HepG2 (cell line): ENCODE measurements at regions not wholly inside any gene's neighbourhood (a gene's known extent, or its start where the extent isn't known, plus 50 kb on each side); places are given as distances from the start of the nearest gene placed in this dataset.

ENCODE experiments used
- ATAC-seq: fragments of 200-7000 bp; cut with Tn5 transposase; 3 replicates; pipeline ENCODE4 v1.9.1; 2020; ENCODE audit warnings: mild to moderate bottlenecking, moderate library complexity
- BruUV-seq: library from RNA; stranded (reverse); fragments of 400-500 nt; replicated peaks from 2 replicates; lab custom pipeline; 2021; lab: Mats Ljungman, UMichigan
- CTCF ChIA-PET: fragments of 300-600 bp; formaldehyde crosslinking; extraction: SDS; loops from one replicate; lab custom pipeline; 2021; ENCODE audit warnings: low total read pairs, inconsistent platforms, low intra/inter-chr PET ratio; lab: Yijun Ruan, JAX
- POLR2A ChIA-PET: fragments of 350-600 bp; sonication (Branson Sonifier 250); formaldehyde crosslinking; loops from one replicate; lab custom pipeline; 2020; ENCODE audit warnings: antibody characterized with exemption, inconsistent platforms; lab: Yijun Ruan, JAX
- DNase-seq: peaks from one replicate; pipeline ENCODE4 v3.0.0-alpha.2; 2015; ENCODE audit warnings: low spot score
- FAIRE-seq: peaks from 3 replicates; lab custom pipeline; 2011; peaks lifted over from hg19 to GRCh38; lab: Jason Lieb, UNC
- H2AFZ ChIP-seq: one replicate; pipeline ENCODE4 v1.6.1; 2011; ENCODE audit warnings: low read length, inconsistent platforms
- H3K27ac ChIP-seq: fragments of 300-600 bp; 3 replicates; pipeline ENCODE4 v1.8.0; 2011; ENCODE audit warnings: mixed run types, mild to moderate bottlenecking, mixed read lengths, low read length, inconsistent platforms; ENCODE audit not compliant: insufficient read depth; ENCODE audit errors: extremely low read length
- H3K27me3 ChIP-seq, 2 experiments: fragments of 200-600 bp in 1 of 2; 2 replicates in 1 of 2; 3 replicates in 1 of 2; pipeline versions ENCODE4 v1.6.0 to v1.8.0; 2011; ENCODE audit warnings: low read length in 2 of 2, mild to moderate bottlenecking in 2 of 2, moderate library complexity in 2 of 2, inconsistent platforms in 1 of 2; ENCODE audit not compliant: insufficient read depth in 2 of 2, control insufficient read depth in 1 of 2
- H3K36me3 ChIP-seq, 2 experiments: fragments of 200-600 bp in 1 of 2; replicated peaks in 1 of 2; 2 replicates in 1 of 2; 3 replicates in 1 of 2; pipeline versions ENCODE4 v1.5.1 to v1.8.0; 2011; ENCODE audit warnings: low read length in 2 of 2, inconsistent platforms in 1 of 2; ENCODE audit not compliant: insufficient read depth in 2 of 2, control insufficient read depth in 1 of 2
- H3K4me1 ChIP-seq: 2 replicates; pipeline ENCODE4 v1.5.1; 2012; ENCODE audit warnings: low read length, inconsistent platforms; ENCODE audit not compliant: insufficient read depth
- H3K4me2 ChIP-seq: 2 replicates; pipeline ENCODE4 v1.6.0; 2011; ENCODE audit warnings: low read depth, low read length, inconsistent platforms
- H3K4me3 ChIP-seq, 3 experiments: fragments of 200-600 bp in 1 of 3; sonication (generic), shearing (Covaris generic) in 1 of 3; replicated peaks in 1 of 3; 2 replicates each; pipeline ENCODE4 v1.5.1; 2011 to 2016; ENCODE audit warnings: low read length in 3 of 3, inconsistent platforms in 2 of 3, low read depth in 2 of 3, mild to moderate bottlenecking in 2 of 3, control low read depth in 1 of 3, mixed read lengths in 1 of 3; ENCODE audit not compliant: insufficient read depth in 1 of 3
- H3K79me2 ChIP-seq: one replicate; pipeline ENCODE4 v1.6.1; 2011; ENCODE audit warnings: low read length, inconsistent platforms; ENCODE audit not compliant: insufficient read depth
- H3K9ac ChIP-seq: 2 replicates; pipeline ENCODE4 v1.6.0; 2011; ENCODE audit warnings: mild to moderate bottlenecking, low read depth, low read length, inconsistent platforms; ENCODE audit not compliant: insufficient read depth
- H3K9me3 ChIP-seq: 2 replicates; pipeline ENCODE4 v1.5.1; 2012; ENCODE audit warnings: mild to moderate bottlenecking, low read length
- H4K20me1 ChIP-seq: 2 replicates; pipeline ENCODE4 v1.6.0; 2011; ENCODE audit warnings: inconsistent platforms, mild to moderate bottlenecking, low read length, moderate library complexity; ENCODE audit not compliant: insufficient read depth
- ATRX ChIP-seq: sonication (generic); formaldehyde crosslinking; IDR thresholded peaks from 2 replicates; pipeline ENCODE4 v1.4.0; 2020; ENCODE audit warnings: missing genetic modification reagents, borderline replicate concordance
- MYPOP ChIP-seq: sonication (generic); formaldehyde crosslinking; IDR thresholded peaks from 2 replicates; pipeline ENCODE4 v1.8.1; 2023; ENCODE audit warnings: mild to moderate bottlenecking, moderate library complexity, missing genetic modification reagents
- TRIM24 ChIP-seq: sonication (generic); formaldehyde crosslinking; IDR thresholded peaks from 2 replicates; pipeline ENCODE4 v1.8.0; 2022; ENCODE audit warnings: mild to moderate bottlenecking, missing genetic modification reagents
- ZC3H13 ChIP-seq: sonication (generic); formaldehyde crosslinking; IDR thresholded peaks from 2 replicates; pipeline ENCODE4 v1.8.1; 2023; ENCODE audit warnings: mild to moderate bottlenecking, missing genetic modification reagents, moderate library complexity
- WGBS: methylation state at CpG from one replicate; pipeline ENCODE4 v1.1.6; 2017; ENCODE audit warnings: low lambda C conversion rate; 5-methylcytosine and 5-hydroxymethylcytosine counted together
- in situ Hi-C: cut with HindIII; loops from 2 replicates; pipeline ENCODE4 v1.10.0; 2017; ENCODE audit warnings: low pct_unique_long_range_greater_than_20kb; ENCODE audit not compliant: extremely low pct_ligation_motif_present
- intact Hi-C: fragments of 100-400 bp; cut with micrococcal nuclease; formaldehyde crosslinking; loops from one replicate; pipeline ENCODE4 v1.10.0; 2022; ENCODE audit not compliant: unreplicated experiment

DNA sequence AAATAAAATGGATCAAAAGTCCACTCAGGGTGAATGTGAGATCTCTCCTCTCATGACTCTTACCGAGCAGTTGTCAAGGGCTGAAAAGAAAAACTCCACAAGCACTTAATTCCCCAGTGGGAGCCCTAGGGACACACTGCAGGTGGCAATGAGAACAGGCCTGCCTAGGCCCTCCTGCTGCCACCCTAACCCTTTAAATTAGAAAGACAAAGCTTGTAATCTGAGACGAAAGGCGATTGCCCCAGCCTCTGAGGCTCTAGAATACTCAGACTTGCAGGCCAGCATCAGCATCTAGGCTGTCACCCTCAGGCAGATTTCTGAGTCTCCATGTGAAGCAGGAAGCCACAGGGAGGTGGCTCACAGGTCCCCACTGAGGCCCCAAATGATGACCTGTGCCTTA, 457.0 kb upstream of the MYT1L start:
- WGBS = 0% methylated on average over 2 of the region's 3 CpGs

GRCh38 chr2:2787301-2787907, 456.3 kb upstream of the MYT1L start:
- ChIA-PET CTCF (no interaction called here), POLR2A (no interaction called here)
- H3K4me3 ChIP-seq = no peak overlapping the region
- H2AFZ ChIP-seq = no peak overlapping the region
- no peaks in the 10 kb centered on the region for H3K79me2 ChIP-seq
- ATAC-seq (no peak), DNase-seq (no peak), FAIRE-seq (no peak)
- no peaks in the 10 kb centered on the region for H4K20me1 ChIP-seq
- H3K9ac ChIP-seq = no peak overlapping the region
- H3K27ac ChIP-seq = no peak overlapping the region
- H3K27me3 ChIP-seq = peaks cover 6 to 51% of the 10 kb centered on the region in 2 experiments; a peak in 3 of 5 replicates
- H3K36me3 ChIP-seq = no peaks in the 10 kb centered on the region
- 42% methylated on average over 19 of the region's 19 CpGs for WGBS
- no peaks in the 10 kb centered on the region for H3K9me3 ChIP-seq
- BruUV-seq = no TSS peak
- in situ Hi-C loops (no loop called here), intact Hi-C loops (no loop called here)
- H3K4me2 ChIP-seq = no peak overlapping the region
- no peaks in the 10 kb centered on the region for H3K4me1 ChIP-seq
- TF ChIP-seq ATRX (CRISPR knock-in tag) = no peak

More for the DNA sequence above, 457.0 kb upstream of the MYT1L start:
- no peaks in the 10 kb centered on the region for H3K36me3 ChIP-seq
- H3K9ac ChIP-seq = no peak overlapping the region
- intact Hi-C loops = no loop called here
- peaks cover 6 to 51% of the 10 kb centered on the region in 2 experiments; a peak in 3 of 5 replicates for H3K27me3 ChIP-seq
- no peaks in the 10 kb centered on the region for H4K20me1 ChIP-seq
- BruUV-seq = no TSS peak
- no peak overlapping the region for H3K4me2 ChIP-seq
- in situ Hi-C loops = no loop called here
- H2AFZ ChIP-seq = no peak overlapping the region
- POLR2A ChIA-PET = no interaction called here
- H3K9me3 ChIP-seq = no peaks in the 10 kb centered on the region
- CTCF ChIA-PET = no interaction called here
- DNase-seq (no peak), FAIRE-seq (no peak), ATAC-seq (no peak)
- no peaks in the 10 kb centered on the region for H3K79me2 ChIP-seq
- H3K27ac ChIP-seq = no peak overlapping the region
- no peak for TF ChIP-seq MYPOP
- TF ChIP-seq TRIM24 (CRISPR knock-in tag) = no peak
- no peak for TF ChIP-seq ZC3H13 (CRISPR knock-in tag)
- H3K4me3 ChIP-seq = no peak overlapping the region
- no peaks in the 10 kb centered on the region for H3K4me1 ChIP-seq
